ENCODE measurements at regions not wholly inside any gene's neighbourhood (a gene's known extent, or its start where the extent isn't known, plus 50 kb on each side); places are given as distances from the start of the nearest gene placed in this dataset.

DNA sequence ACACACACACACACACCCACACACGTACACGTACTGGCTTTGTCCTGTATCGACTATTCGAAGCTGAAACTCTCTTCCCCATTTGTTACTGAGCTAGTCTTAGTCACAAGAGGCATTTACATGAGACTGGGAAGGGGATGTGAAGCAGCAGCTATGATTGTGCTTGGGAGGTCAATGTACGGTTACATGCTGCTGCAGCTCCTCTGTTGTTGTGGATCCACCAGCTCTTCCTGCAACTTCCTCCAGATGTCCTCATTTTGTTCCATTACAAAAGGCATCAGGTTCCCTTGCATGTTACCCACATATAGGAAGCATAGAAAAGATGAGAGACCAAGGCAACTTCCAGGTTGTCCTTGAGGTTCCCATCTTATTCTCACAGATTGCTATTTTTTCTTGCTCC is 612.4 kb upstream of the IMPG1 start:
- TF ChIP-seq, protein P1, sequence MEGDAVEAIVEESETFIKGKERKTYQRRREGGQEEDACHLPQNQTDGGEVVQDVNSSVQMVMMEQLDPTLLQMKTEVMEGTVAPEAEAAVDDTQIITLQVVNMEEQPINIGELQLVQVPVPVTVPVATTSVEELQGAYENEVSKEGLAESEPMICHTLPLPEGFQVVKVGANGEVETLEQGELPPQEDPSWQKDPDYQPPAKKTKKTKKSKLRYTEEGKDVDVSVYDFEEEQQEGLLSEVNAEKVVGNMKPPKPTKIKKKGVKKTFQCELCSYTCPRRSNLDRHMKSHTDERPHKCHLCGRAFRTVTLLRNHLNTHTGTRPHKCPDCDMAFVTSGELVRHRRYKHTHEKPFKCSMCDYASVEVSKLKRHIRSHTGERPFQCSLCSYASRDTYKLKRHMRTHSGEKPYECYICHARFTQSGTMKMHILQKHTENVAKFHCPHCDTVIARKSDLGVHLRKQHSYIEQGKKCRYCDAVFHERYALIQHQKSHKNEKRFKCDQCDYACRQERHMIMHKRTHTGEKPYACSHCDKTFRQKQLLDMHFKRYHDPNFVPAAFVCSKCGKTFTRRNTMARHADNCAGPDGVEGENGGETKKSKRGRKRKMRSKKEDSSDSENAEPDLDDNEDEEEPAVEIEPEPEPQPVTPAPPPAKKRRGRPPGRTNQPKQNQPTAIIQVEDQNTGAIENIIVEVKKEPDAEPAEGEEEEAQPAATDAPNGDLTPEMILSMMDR (IDR thresholded peaks at IDR 0.05): no peak
- TF ChIP-seq POLR2A (IDR thresholded peaks at IDR 0.05) (no peak), EP300 (IDR thresholded peaks at IDR 0.05) (no peak)
